ENCODE measurements at regions not wholly inside any gene's neighbourhood (a gene's known extent, or its start where the extent isn't known, plus 50 kb on each side); places are given as distances from the start of the nearest gene placed in this dataset.

DNA sequence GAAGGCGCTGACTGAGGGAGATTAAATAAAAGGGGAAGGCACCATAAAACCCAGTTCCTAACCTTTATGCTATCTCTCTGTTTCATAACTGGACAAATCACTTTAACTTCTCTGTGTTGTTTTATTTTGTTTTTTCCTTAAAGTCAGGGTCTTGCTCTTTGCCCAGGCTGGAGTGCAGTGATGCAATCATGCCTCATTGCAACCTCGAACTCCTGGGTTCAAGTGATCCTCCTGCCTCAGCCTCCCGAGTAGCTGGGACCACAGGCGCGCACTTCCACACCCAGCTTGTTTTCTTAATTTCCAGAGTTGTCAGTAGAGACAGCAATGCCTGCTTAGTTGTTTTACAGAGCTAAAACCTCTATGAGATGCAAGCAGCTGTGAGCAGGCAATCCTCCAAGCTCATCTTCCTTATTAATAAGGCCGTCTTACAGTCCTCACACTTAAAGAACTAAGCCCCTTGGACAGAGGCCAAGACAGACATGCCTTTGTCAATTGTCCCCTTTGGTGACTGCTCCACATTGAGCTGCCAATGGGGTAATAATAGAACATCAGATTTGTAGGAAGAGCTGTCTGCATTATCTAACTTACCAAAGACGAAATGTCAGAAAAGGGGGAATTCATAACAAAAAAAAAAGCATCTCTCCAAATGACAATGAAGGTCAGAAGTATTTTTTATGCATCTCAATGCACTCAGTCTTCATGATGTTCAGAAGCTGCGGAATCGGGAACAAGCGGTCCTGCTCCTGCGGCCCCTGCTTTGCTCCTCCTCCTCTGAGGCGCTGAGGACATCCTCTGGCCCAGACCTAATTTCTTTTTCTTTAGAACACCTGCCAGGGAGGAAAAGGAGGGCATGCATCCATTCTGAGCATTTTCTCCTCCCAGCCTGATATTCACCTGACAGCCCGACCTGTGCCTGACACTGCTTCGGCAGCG lies 62.7 kb upstream of the RNF32 start:
- TF ChIP-seq EZH2phosphoT487 (conservative IDR thresholded peaks at IDR 0.05; ENCODE audit: low read length): no peak
- TF ChIP-seq, protein P1, sequence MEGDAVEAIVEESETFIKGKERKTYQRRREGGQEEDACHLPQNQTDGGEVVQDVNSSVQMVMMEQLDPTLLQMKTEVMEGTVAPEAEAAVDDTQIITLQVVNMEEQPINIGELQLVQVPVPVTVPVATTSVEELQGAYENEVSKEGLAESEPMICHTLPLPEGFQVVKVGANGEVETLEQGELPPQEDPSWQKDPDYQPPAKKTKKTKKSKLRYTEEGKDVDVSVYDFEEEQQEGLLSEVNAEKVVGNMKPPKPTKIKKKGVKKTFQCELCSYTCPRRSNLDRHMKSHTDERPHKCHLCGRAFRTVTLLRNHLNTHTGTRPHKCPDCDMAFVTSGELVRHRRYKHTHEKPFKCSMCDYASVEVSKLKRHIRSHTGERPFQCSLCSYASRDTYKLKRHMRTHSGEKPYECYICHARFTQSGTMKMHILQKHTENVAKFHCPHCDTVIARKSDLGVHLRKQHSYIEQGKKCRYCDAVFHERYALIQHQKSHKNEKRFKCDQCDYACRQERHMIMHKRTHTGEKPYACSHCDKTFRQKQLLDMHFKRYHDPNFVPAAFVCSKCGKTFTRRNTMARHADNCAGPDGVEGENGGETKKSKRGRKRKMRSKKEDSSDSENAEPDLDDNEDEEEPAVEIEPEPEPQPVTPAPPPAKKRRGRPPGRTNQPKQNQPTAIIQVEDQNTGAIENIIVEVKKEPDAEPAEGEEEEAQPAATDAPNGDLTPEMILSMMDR (IDR thresholded peaks at IDR 0.05; ENCODE audit: insufficient read depth, low read length, poor library complexity, severe bottlenecking): no peak
- no peaks in the 10 kb centered on the region for H3K9me3 ChIP-seq (ENCODE audit: insufficient read depth, low read length)
- no peak overlapping the region for H2AFZ ChIP-seq (ENCODE audit: low read depth, low read length, severe bottlenecking)
- no peak overlapping the region for H3K4me2 ChIP-seq (ENCODE audit: low read depth, low read length, poor library complexity, severe bottlenecking)
- H3K9me2 ChIP-seq (replicated peaks; ENCODE audit: insufficient read depth, low read length): no peaks in the 10 kb centered on the region
- H3K9ac ChIP-seq (ENCODE audit: low read length): no peak overlapping the region
- H3K79me2 ChIP-seq (ENCODE audit: insufficient read depth, low read length): no peaks in the 10 kb centered on the region
- H4K20me1 ChIP-seq (ENCODE audit: low read depth, low read length): no peaks in the 10 kb centered on the region
- H3K27ac ChIP-seq (ENCODE audit: low read depth, low read length): no peak overlapping the region
- no peaks in the 10 kb centered on the region for H3F3A ChIP-seq (ENCODE audit: insufficient read depth)
- H3K4me3 ChIP-seq (ENCODE audit: insufficient read depth, low read length, poor library complexity, severe bottlenecking): no peak overlapping the region
- H3K27me3 ChIP-seq (ENCODE audit: low read length): peaks cover 3% of the 10 kb centered on the region; the same call in 1 of the 2 replicates
- H3K36me3 ChIP-seq (ENCODE audit: low read length): no peaks in the 10 kb centered on the region

DNA sequence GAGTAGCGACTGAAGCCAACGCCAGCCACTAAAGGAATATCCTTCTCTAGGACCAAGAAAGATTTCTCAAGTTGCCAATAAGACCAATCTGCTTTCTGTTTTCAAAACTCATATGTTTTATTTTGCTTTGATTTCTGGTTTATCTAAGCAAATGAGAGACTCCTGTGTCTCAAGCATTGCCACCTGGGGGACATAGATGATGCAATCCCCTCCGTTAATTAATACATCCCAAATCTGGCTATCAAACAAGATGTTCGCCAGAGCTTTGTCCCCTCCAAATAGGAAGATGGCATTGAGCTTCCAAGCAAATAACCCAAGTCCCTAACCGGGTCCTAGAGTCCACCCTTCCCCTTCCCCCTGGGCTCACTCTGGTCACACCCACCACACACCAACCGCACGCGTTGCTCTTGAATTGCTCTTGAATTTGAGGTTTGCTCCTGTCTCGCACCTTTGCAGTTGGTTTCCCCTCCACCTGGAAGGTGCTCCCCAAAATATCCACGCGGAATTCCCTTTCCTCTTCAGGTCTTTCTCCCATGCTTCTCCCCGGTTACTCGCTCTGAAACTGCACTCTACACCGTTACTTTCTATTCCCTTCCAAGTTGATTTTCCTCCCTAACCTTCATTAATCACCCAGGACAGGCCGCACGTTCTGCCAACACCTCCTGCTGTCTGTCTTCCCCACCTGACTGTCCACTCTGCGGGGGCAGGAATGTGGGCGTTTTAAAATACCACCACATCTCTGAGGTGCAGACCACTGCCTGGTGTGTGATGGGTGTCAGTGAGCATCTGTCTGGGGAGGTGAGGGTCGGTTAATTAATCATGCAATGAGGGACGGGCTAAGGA lies 64.1 kb upstream of the RNF32 start:
- Histone ChIP-seq H3K79me2 (ENCODE audit: insufficient read depth, low read length) (no peaks in the 10 kb centered on the region), H2AFZ (ENCODE audit: low read depth, low read length, severe bottlenecking) (no peak overlapping the region), H3K9me2 (replicated peaks; ENCODE audit: insufficient read depth, low read length) (no peaks in the 10 kb centered on the region), H3K4me2 (ENCODE audit: low read depth, low read length, poor library complexity, severe bottlenecking) (no peak overlapping the region), H3K27me3 (ENCODE audit: low read length) (peaks cover 3% of the 10 kb centered on the region; the same call in 1 of the 2 replicates), H3K27ac (ENCODE audit: low read depth, low read length) (no peak overlapping the region), H3K36me3 (ENCODE audit: low read length) (no peaks in the 10 kb centered on the region), H3K9me3 (ENCODE audit: insufficient read depth, low read length) (no peaks in the 10 kb centered on the region), H3F3A (ENCODE audit: insufficient read depth) (no peaks in the 10 kb centered on the region), H4K20me1 (ENCODE audit: low read depth, low read length) (no peaks in the 10 kb centered on the region), H3K4me3 (ENCODE audit: insufficient read depth, low read length, poor library complexity, severe bottlenecking) (no peak overlapping the region), H3K9ac (ENCODE audit: low read length) (no peak overlapping the region)
- TF ChIP-seq, protein P1 (IDR thresholded peaks at IDR 0.05; ENCODE audit: insufficient read depth, low read length, poor library complexity, severe bottlenecking): no peak
- TF ChIP-seq EZH2phosphoT487 (conservative IDR thresholded peaks at IDR 0.05; ENCODE audit: low read length): no peak

DNA sequence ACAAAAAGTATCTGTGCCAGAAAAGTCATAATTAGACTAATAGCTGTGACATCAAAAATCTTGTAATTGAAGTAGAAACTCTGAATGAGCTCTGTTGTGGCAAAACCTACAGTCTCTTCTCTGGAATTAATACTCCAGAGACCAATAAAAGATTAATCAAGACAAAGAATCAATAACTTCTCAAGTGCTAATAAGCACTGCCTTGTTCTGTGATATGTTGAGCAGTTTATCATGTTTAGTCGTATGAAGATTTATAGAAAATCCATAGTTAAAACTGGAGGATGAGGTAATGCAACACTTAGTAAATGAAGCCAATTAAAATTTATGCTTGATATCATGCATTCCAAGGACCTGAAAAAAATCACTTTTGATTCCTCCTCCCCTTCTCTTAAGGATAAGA lies 72.3 kb upstream of the RNF32 start:
- Histone ChIP-seq H3F3A (ENCODE audit: insufficient read depth) (no peaks in the 10 kb centered on the region), H3K9ac (ENCODE audit: low read length) (no peak overlapping the region), H3K79me2 (ENCODE audit: insufficient read depth, low read length) (no peaks in the 10 kb centered on the region), H3K9me3 (ENCODE audit: insufficient read depth, low read length) (no peaks in the 10 kb centered on the region), H3K4me2 (ENCODE audit: low read depth, low read length, poor library complexity, severe bottlenecking) (no peak overlapping the region), H2AFZ (ENCODE audit: low read depth, low read length, severe bottlenecking) (no peak overlapping the region), H4K20me1 (ENCODE audit: low read depth, low read length) (no peaks in the 10 kb centered on the region), H3K9me2 (replicated peaks; ENCODE audit: insufficient read depth, low read length) (no peaks in the 10 kb centered on the region), H3K4me3 (ENCODE audit: insufficient read depth, low read length, poor library complexity, severe bottlenecking) (no peak overlapping the region), H3K36me3 (ENCODE audit: low read length) (no peaks in the 10 kb centered on the region), H3K27me3 (ENCODE audit: low read length) (no peaks in the 10 kb centered on the region), H3K27ac (ENCODE audit: low read depth, low read length) (no peak overlapping the region)
- TF ChIP-seq, protein P1 (IDR thresholded peaks at IDR 0.05; ENCODE audit: insufficient read depth, low read length, poor library complexity, severe bottlenecking): no peak
- TF ChIP-seq EZH2phosphoT487 (conservative IDR thresholded peaks at IDR 0.05; ENCODE audit: low read length): no peak
